ENCODE measurements at regions not wholly inside any gene's neighbourhood (a gene's known extent, or its start where the extent isn't known, plus 50 kb on each side); places are given as distances from the start of the nearest gene placed in this dataset.

- TF ChIP-seq CTCF (conservative IDR thresholded peaks at IDR 0.05 in 1 of 2, IDR thresholded peaks at IDR 0.05 in 1 of 2; ENCODE audit: low read depth in 1 of 2, low read length in 2 of 2) (no peak), EZH2 (IDR thresholded peaks at IDR 0.05; ENCODE audit: low read length, missing control alignments) (no peak)
Observed at GRCh38 chr11:95653680-95654079, 135.9 kb downstream of the FAM76B start.
